Prostate gland (tissue), 2 donors: ENCODE measurements at regions not wholly inside any gene's neighbourhood (a gene's known extent, or its start where the extent isn't known, plus 50 kb on each side); places are given as distances from the start of the nearest gene placed in this dataset.
A peak's percentile ranks its signal among the peaks of the same experiment; 100 is the strongest.

Source experiments
- DNase-seq: peaks from one replicate; pipeline ENCODE4 v3.0.0-alpha.2; 2019; ENCODE audit warnings: low spot score
- H3K27ac ChIP-seq, 2 donors: fragments of 200-600 bp; sonication (generic); 2 replicates each; pipeline ENCODE4 v1.5.1; 2017 to 2019
- H3K27me3 ChIP-seq: fragments of 200-600 bp; sonication (generic); replicated peaks from 2 replicates; pipeline ENCODE4 v1.5.1; 2019; ENCODE audit not compliant: insufficient read depth
- H3K36me3 ChIP-seq, 2 donors: fragments of 200-600 bp; sonication (generic); 1 replicate in 1 of 2; 2 replicates in 1 of 2; pipeline versions ENCODE4 v1.5.1 to v1.8.1; 2017 to 2019
- H3K4me1 ChIP-seq: fragments of 200-600 bp; sonication (generic); replicated peaks from 2 replicates; pipeline ENCODE4 v1.5.1; 2019
- H3K4me3 ChIP-seq, 2 donors: fragments of 200-600 bp; sonication (generic); 2 replicates each; pipeline ENCODE4 v1.5.1; 2017 to 2019
- H3K9me3 ChIP-seq: fragments of 200-600 bp; sonication (generic); 2 replicates; pipeline ENCODE4 v1.5.1; 2017
- POLR2A ChIP-seq: fragments of 450-650 bp; IDR thresholded peaks from one replicate; pipeline ENCODE4 v1.6.1; 2016; ENCODE audit warnings: antibody characterized with exemption, mild to moderate bottlenecking
- POLR2AphosphoS5 ChIP-seq: sonication (generic); formaldehyde crosslinking; IDR thresholded peaks from one replicate; pipeline ENCODE4 v1.6.1; 2017; ENCODE audit warnings: antibody characterized with exemption
- WGBS: methylation state at CpG from one replicate; pipeline ENCODE4 v1.1.5; 2018; 5-methylcytosine and 5-hydroxymethylcytosine counted together
- intact Hi-C: fragments of 100-400 bp; cut with DNase I; formaldehyde crosslinking; loops from one replicate; pipeline ENCODE4 v1.14.2; 2022
- TF ChIP-seq, protein P1 (sequence below), 4 experiments: fragments of 200-600 bp in 2 of 4; fragments of 450-650 bp in 2 of 4; sonication (generic) in 2 of 4; IDR thresholded peaks; 1 replicate in 3 of 4; 2 replicates in 1 of 4; pipeline ENCODE4 v1.5.1; 2016 to 2019; ENCODE audit warnings: antibody characterized with exemption in 4 of 4, mild to moderate bottlenecking in 2 of 4, moderate library complexity in 2 of 4

DNA sequence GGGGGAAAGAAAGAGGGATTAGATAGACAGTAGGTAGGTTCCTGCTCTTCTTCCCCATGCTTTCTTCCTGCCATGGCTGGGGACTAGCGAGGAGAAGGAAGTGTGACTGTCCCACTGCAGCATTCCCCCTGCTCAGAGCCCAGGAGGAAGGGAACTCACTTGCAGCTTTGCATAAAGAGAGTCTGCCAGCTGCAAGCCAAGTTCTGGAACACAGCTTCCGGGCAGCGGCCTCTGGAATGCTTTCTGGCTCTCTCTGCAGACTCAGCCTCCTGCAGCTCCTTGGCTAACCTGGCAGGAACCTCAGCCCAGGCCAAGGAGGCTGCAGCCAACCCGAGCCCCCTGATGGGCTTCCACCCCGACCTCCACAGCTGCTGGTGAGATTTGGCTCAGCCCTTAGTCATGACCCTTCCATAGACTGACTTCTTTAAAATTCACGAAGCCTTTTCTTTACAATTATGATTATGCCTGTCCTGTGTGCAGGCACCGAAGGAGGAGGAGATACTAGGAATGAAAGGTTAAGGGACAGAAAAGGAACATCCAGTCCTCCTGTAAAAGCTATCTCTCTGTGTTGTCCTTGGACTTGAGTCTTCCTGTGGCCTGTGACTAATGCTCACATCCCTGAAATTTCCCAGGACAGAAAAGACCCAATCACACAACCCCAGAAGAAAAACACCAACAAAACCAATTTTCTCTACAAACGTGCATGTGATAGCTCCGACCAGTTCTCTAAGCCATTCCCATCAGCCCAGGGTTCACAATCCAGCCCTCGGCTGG, 108.2 kb upstream of the OLIG2 start:
- no peaks in the 10 kb centered on the region for H3K4me1 ChIP-seq
- no peak overlapping the region for H3K4me3 ChIP-seq
- intact Hi-C loops: no loop called here
- H3K36me3 ChIP-seq: no peaks in the 10 kb centered on the region
- peak overlapping the region; percentile 3 to 47 for H3K27ac ChIP-seq
- H3K9me3 ChIP-seq: no peaks in the 10 kb centered on the region
- TF ChIP-seq POLR2AphosphoS5 (no peak), POLR2A (no peak)
- TF ChIP-seq, protein P1, sequence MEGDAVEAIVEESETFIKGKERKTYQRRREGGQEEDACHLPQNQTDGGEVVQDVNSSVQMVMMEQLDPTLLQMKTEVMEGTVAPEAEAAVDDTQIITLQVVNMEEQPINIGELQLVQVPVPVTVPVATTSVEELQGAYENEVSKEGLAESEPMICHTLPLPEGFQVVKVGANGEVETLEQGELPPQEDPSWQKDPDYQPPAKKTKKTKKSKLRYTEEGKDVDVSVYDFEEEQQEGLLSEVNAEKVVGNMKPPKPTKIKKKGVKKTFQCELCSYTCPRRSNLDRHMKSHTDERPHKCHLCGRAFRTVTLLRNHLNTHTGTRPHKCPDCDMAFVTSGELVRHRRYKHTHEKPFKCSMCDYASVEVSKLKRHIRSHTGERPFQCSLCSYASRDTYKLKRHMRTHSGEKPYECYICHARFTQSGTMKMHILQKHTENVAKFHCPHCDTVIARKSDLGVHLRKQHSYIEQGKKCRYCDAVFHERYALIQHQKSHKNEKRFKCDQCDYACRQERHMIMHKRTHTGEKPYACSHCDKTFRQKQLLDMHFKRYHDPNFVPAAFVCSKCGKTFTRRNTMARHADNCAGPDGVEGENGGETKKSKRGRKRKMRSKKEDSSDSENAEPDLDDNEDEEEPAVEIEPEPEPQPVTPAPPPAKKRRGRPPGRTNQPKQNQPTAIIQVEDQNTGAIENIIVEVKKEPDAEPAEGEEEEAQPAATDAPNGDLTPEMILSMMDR (IDR thresholded peaks at IDR 0.05): no peak
- no peaks in the 10 kb centered on the region for H3K27me3 ChIP-seq
- WGBS: 48% methylated on average over 10 of the region's 10 CpGs
- peak; percentile 7 for DNase-seq

DNA sequence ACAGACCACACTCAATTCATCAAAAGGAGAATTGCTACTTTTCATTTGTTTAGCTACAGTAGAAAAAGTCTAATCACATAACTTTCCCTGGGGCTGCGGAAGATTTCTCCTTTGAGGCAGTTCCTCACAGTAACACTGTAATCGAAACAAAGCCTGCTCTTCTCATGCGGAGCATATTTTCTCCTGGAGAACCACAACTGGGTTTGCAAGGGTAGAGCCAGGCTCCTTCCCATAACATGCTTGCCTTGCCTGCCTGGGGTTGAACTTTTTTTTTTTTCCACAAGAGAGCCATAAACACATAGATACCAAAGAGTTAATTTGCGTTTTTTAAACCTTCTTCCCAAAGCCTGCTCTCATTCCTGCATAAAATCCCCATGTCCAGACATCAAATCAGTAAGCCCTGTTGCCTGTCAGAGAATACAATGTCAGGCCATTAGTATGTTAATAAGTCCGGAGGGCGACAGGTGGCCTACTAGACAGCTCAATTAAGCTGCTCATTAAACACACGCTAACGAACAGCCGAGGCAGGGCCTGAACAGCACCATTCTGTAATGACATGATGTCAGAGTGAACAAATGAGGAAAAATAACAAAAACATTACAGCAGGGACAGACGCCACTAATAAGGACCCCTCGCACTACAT, 107.1 kb upstream of the OLIG2 start:
- Histone ChIP-seq H3K27ac (peak overlapping the region in 1 of 2 donors; percentile 47), H3K4me3 (no peak overlapping the region), H3K4me1 (no peaks in the 10 kb centered on the region), H3K9me3 (no peaks in the 10 kb centered on the region), H3K27me3 (no peaks in the 10 kb centered on the region), H3K36me3 (no peaks in the 10 kb centered on the region)
- TF ChIP-seq POLR2AphosphoS5 (no peak), POLR2A (no peak)
- TF ChIP-seq, protein P1 (IDR thresholded peaks at IDR 0.05): no peak
- DNase-seq: no peak
- 81% methylated on average over 11 of the region's 11 CpGs for WGBS
- intact Hi-C loops: no loop called here

DNA sequence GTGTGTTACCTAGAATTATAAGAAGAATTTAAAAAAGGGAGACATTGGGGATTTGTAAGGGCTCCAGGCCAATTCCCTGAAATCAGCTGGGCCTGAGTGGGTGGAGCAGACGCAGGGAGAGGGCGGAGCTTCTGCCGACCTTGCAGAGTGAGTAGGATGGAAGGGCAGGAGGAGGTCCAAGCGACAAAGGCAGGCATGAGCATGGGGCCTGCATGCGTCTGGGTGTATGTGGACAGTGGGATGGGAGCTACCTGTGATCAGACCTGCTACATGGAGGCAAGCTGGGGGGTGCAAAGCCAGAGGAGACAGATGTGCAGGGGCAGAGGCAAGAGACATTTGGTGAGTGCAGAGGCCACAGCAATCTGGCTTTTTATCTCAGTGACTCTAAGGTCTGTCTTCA, 105.3 kb upstream of the OLIG2 start:
- WGBS: 74% methylated on average over 5 of the region's 5 CpGs
- TF ChIP-seq, protein P1 (IDR thresholded peaks at IDR 0.05): no peak
- no peaks in the 10 kb centered on the region for H3K36me3 ChIP-seq
- H3K27me3 ChIP-seq: no peaks in the 10 kb centered on the region
- H3K9me3 ChIP-seq: no peaks in the 10 kb centered on the region
- H3K4me1 ChIP-seq: no peaks in the 10 kb centered on the region
- no peak overlapping the region for H3K4me3 ChIP-seq
- H3K27ac ChIP-seq: no peak overlapping the region
- DNase-seq: no peak
- intact Hi-C loops: no loop called here

DNA sequence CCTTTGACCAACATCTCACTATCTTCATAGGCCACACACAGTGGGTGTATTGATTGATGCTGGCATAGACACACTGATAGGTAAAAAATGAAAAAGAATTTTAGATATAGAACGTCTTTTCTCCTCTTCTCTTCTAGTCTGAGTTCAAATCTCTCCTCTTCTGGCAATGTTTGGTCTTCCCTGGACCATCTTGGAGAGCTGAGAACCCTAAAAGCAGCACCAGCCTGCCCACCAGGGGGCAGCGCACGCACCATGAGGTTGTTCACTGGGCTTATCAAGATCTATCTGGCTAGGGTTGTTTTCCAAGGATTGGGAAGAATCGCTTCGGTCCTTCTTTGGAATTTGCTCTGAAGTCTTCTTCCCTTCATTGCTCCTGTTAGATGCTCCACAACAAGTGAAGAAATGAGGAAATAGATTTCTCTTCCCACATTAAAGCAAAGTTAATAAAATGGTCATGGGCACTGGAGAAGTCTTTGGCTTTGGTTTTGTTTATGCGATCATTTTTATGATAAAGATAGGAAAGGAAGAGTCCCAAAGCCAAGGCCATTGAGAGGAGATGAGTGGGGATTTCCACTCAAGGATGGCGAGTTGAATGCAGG, 104.0 kb upstream of the OLIG2 start:
- 79% methylated on average over 7 of the region's 7 CpGs for WGBS
- Histone ChIP-seq H3K27ac (no peak overlapping the region), H3K36me3 (no peaks in the 10 kb centered on the region), H3K4me3 (no peak overlapping the region), H3K27me3 (no peaks in the 10 kb centered on the region), H3K9me3 (no peaks in the 10 kb centered on the region), H3K4me1 (no peaks in the 10 kb centered on the region)
- no peak for TF ChIP-seq POLR2A
- TF ChIP-seq, protein P1 (IDR thresholded peaks at IDR 0.05): peak in 1 of 4 experiments; percentile 8
- intact Hi-C loops: no loop called here
- DNase-seq: no peak
